HG03521 (cell line): ENCODE measurements at regions not wholly inside any gene's neighbourhood (a gene's known extent, or its start where the extent isn't known, plus 50 kb on each side); places are given as distances from the start of the nearest gene placed in this dataset.

ENCODE experiments used
- ATAC-seq: cut with Tn5 transposase; IDR thresholded peaks from one replicate; pipeline ENCODE4 v1.9.1; 2021; ENCODE audit warnings: mild to moderate bottlenecking, moderate library complexity; ENCODE audit not compliant: unreplicated experiment

DNA sequence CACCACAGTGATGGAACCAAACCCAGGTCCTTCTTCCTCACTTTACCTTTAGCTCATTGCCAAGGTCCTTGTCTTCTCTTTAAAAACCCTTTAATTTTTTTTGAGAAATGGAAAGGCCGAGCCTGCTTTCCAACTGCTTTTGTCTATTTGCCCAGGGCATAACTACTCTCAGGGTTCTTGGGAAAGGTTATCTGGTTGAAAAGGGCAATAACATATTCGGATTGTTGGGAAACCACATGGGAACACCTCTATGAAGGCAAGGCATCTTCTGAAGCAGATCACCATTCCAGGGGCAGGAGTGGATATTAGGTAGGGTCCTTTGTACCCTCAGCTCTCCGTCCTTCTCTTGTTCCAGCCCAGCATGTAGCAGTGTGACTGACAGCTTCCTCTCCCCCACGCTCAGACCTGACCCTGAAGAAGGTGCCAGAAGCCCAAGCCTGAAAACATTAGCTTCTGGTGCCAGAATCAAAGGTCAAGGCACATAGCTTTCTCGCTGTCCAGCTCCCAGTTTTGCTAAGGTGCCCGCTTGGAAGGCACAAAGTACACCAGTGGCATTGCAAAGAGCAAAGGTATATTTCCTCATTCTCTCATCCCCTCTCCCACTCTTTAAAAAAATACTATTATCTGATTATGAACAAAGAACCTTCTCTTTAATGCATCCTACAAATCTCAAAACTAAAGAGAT is 123.2 kb upstream of the LINC00305 start:
- no peak for ATAC-seq

DNA sequence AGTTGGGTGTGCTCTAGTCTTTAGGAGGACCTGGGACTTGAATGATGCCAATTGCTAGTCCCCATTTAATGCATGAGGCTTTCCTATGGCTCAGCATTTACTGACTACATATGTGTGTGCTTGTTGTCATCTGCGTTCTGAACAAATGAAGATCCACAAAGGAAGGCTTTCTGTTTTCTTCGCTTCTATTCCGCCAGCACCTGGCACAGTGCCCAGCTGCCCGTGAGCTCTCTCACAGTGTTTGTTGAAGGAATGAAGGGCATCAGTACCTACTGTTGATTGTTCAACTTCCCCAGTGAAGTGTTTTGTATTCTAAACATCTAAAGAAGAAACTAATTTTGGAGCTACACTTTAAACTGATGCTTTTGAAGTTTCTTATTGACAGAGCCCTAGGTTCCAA is 122.4 kb upstream of the LINC00305 start:
- ATAC-seq = no peak

DNA sequence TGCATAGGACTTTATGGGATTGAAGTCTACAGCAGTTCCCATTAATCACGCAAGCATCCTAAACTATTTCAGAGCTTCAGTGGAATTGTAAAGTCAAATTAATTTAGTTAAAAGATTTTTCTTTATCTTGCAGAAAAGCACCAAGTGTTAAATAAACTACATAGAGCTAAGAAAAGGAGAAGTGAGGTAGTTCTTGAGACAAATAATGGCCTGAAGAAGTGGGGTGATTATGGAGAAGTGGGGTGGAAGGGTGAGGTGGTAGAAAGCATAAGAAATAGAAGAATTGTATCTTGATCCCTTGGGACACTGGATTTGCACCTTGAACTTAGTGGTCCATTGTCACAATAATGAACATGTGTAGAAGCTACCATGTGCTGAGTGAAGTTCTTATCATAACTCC is 121.7 kb upstream of the LINC00305 start:
- no peak for ATAC-seq

DNA sequence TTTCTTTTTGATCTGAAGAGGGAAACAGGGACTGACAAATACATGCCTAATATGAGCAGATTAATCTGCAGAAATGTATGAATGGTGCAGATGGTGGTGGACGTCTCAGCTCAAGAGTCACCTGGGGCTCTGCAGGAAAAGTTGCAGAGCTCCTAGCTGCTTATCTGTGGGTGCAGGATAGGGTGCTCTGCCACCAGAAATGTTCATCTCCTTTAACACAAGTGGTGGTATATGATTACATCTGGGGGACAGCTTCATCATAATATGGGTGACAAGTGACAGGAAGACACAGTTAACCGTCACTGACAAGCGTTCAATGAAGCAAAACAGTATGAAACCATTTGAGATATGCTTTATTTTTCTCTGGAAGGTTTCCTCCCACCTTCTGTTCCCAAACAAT is 121.2 kb upstream of the LINC00305 start:
- no peak for ATAC-seq

DNA sequence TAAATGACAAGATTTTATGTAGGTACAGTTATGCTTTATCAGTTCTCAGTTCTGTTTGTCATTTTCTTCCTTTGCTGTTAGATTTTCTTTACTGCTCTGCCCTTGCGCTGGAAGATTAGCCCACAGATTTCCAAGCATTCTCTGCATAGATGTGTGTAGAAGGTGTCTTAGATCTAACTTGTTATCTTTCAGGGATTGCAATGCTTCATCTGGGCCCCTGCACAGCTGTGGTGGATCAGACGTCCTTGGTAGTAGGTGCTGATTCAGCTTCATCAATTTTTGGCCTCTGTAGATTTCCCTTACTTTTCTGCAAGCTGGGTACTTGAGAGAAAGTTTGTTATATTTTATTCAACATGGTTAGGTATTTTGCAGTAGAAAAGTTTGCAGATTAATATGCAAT is 115.3 kb upstream of the LINC00305 start:
- ATAC-seq = no peak

DNA sequence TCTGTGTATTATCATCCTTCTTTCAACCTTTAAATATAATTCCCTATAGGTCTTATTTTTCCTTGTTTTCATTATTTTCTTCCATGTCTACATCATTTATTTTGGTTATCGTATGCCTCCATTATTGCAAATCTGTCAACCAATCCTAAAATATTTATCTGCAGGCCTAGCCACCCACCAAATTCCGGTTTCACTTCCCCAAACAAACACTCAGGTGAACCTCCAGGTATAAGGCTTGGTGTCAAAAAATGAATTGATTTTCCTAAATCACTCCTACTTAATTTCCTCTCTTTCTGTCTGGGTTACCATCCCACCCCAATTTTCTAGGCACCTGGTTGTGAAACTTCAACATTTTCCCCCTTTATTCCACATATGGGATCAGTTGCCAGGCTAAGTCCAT is 111.9 kb upstream of the LINC00305 start:
- no peak for ATAC-seq

DNA sequence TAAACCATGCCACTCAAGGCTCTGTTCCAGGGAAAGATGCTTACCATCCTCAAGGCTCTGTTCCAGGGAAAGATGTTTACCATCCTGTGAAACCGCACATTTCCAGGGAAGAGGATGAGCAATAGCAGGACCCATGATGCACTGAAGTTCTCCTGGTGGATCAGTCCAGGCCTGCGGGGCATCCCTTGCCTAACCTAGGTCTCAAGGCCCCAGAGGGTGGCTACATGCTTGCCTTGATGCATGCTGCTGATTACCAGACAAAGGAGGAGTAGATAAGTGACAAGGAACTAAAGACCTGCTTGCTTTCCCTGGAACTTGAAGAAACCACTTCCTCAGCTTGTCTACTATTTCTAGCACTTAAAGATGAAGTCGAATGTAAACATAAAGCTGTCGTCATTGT is 111.0 kb upstream of the LINC00305 start:
- ATAC-seq = no peak

DNA sequence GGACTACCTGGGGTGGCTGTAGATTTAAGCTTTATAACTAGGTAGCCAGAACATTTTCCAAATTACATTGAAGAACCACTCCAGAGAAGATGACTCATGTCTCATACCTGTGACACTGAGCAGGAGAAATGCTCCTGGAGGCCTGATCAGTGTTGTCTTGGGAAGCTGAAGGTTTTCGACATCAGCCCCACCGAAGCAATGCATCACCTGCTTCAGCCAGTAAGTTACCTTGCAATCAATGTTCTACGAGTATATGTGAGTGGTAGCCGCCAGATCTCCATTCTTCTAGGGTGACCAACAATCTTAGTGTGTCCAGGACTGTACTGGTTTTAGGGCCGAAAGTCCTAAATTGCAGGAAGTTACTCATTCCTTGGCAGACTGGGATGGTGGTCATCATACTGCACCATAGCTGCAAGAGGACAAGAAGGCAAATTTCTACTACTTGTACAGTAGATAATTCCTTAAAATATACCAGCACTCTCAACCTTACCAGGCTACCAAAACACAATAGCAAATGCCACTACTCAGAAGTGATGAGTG is 109.3 kb upstream of the LINC00305 start:
- ATAC-seq = no peak

DNA sequence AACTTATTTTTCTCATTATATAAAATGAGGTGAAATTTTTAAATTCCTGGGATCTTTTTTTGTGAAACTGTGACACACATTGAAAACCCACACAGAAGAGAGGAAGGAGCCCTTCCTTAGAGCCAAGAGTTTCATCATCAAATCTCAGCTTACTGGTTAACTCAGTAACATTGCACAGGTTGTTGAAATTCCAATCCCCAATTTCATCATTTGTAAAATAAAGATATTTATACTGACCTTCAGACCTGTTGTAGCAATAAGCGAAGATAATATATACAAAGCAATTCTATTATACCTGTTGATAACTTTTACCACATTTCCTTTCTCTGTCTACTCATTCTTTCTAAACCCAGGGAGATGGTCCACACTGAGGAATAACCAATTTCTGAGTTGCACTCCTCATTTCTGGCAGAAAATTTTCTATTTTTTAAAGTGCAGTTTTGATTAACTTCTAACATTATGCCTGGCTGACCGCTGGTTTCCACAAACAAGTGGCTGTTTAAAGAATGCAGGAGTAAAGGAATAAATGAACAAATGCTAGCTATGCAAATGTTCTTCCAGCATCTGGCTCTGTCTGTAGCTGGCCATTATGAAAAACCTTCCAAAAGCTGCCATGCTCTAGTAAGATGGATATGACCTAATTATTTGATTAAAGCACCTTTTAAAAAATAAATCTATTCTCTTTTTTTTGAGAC is 105.7 kb upstream of the LINC00305 start:
- no peak for ATAC-seq

DNA sequence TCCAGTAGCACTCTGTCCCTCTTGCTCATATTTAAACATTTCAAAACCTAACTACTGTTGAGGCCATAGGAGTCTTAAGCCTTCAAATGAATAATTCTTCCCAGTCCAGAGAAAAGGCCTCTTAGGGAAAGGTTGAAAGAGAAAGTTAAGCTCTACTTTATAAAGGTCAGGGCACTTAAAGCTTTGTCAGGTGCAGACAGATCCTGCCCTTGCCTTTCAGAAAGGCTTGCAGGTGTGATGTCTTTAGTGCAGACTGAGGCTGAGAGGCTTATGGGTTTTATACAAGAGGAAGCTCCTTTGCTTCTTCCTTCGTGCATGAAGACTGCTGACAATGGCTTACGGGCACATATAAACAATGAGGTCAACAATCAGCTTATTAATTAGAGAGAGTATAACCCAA is 105.0 kb upstream of the LINC00305 start:
- ATAC-seq = no peak

DNA sequence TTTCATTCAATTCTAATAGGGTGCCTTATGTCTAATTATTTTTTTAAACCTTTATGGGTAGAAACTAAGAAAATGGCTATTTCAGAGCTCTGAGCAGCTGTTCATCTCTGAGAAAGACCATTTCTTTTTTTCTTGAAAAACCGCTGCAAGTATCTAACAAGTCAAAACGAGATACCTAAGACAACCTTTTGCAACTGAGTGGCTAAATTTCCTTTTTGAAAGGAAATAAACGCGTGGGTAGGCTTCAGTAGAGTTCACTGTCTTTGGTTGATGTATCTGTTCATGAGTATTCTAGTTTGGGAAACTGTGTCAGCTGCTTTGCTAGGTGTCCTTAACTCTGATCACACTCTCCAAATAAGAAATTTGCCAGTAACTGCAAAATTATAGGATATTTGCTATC is 104.3 kb upstream of the LINC00305 start:
- ATAC-seq = no peak

DNA sequence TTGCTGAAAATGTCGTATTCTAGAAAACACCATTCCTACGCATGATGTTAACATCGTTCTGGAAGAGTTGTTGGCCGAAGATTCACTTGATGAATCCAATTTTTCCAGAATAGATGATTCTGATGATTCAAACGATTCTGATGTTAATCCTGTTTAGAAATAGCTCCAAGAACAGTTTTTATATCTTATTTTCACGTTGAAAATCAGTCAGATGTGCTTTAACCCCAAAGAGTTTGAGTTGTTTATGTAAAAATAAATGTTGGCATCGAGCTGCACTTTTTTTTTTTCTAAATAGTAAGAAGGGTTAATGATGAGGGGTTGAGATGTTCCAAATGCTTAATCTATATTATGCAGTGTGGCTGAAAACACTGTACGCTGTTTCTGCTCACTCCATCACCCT is 99.9 kb upstream of the LINC00305 start:
- ATAC-seq = no peak

DNA sequence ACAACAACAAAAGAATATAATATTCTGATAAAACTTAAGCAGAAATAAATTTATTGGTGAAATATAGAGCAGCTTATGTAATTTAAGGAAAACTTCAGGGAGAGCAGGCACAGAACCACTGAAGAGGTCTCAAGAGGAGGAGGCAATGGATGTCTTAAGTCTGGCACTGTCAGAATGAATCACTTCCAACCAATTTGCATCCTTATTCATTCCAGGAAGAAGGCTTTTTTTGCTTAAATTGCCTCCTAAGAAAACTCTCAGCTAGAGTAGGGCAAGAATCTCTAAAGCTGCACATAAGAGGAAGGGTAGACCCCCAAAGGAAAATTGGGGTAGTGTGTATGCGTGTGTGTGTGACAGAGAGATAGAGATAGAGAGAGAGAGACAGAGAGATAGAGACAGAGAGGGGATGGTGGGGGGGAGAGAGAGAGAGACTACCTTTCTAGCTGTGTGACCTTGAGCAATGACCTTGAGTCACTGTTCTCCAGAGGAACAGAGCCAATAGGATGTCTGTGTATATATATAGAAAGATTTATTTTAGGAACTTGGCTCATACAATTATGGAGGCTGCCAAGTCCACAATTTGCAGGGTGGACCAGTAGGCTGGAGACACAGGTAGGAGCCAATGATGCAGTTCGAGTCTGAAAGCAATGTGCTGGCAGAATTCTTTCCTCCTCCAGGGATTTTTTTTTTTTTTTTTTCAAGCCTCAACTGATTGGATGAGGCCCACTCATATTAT is 96.4 kb upstream of the LINC00305 start:
- ATAC-seq = no peak

DNA sequence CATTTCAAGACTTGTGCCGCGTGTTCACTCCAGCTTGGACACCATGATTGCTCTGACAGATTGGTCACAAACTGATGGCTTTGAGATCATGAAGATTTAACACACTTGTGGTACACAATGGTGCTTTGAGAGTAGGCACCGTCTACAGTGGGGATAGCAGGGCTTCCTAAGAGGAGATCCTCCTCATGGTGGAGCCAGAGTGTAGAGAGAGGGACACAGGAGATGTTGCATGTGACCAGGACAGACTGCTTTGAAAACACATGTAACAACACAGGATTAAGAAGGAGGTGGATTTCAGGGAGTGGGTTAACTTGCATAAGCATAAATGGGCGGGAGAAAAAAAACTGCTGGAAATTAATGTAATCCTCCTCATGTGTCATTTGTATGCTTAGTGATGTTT is 95.7 kb upstream of the LINC00305 start:
- no peak for ATAC-seq

DNA sequence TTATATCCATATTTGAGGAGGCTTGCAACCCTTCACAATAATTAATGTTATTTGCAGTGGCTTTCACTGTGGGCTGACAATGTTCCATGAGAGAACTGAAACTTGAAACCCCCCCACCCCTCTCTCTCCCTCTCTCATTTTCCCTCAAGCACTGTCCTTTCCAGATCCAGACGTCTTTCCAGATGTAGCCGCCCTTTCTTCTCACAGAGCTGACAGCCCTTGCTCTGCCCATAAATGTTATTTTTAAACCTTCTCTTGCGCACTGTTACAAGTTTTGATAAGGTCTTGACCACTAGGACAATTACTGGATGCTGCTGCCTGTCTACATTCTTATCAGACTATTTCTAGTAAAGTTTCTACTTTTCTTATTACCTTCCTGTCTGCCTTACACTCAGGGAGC is 91.4 kb upstream of the LINC00305 start:
- ATAC-seq = no peak

DNA sequence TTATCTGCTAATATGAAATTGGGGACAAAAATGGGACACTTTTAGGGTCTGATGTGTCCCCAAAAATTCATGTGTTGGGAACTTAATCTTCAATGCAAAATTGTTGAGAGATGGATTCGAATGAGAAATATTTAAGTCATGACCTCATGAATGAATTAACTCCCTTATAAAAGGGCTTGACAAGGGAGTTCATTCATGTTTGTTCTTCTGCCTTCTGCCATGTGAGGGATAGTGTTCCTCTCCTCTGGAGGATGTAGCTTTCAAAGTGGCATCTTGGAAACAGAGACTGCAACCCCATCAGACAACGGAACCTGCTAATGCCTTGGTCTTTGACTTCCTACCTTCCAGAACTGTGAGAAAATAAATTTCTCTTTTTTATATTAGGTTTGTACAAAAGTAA is 89.2 kb upstream of the LINC00305 start:
- ATAC-seq = no peak

DNA sequence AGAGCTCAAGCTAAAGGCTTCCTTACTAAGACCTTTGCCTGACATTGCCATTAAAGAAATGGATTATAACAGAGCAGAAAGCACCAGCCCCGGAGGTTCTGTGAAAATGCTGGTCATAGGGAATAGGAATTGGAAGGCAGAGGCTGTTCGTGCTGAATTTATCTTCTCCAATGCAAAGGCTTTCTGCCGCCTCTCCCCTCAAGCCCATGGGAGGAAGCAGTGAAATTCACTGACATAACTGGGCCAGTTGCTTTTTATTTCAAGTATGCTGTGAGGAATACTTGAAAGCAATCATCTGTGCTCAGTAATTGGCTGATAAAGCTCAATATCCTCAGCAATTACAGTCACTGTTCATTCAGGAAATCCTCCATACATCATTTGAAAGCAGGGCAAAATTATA is 85.4 kb upstream of the LINC00305 start:
- ATAC-seq = no peak

DNA sequence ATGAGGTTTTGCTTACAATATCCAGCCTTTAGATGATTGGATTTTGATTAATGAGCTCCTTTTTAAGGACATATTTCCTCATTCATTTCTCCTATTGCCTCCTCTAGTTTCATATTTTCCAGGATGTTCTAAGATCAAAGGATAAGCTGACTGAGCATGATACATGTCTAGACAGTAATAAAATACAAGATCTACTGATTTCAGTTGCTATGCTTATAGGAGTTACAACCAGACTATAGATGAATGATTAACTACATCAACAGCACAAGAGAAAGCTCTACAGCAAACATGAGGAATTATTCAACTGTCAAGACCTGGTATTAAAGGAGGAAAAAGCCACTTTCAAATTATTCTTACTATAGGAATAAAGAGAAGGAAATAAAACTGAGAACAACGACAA is 85.0 kb upstream of the LINC00305 start:
- no peak for ATAC-seq

DNA sequence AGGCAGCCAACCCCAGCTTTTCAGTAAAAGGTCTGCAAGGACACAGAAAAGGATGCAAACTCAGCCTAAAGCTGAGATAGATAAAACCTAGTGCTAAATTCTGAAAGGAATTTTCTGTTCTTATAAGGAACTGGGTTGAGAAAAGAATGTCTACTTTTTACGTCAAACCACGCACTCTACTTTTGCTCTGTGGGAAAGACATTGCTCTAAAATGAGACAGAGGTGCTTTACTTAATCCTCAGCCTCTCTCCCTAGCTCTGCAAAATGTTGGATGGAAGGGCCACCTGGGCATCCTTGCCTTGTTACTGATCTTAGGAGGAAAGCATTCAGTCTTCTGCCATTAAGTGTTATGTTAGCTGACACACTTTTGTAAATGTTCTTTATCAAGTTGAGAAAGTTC is 72.1 kb upstream of the LINC00305 start:
- no peak for ATAC-seq

DNA sequence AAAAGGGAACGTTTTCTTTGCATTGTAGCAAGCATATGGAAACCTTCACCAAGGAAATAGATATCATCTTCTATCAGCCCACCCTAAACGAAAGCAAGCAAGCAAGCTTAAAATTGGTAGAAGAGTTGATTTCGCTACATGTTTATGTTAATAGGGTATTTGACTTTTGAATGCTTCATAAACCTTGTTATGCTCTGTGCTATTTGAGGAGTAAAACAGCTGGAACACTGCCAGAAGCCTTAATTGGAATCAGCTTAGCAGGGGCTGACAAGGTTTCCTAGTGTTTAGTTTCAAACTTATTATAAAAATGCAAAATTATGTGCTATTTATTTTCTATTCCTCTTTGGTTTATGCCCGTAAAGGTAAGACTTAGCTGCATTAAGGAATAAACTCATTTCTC is 70.6 kb upstream of the LINC00305 start:
- no peak for ATAC-seq

DNA sequence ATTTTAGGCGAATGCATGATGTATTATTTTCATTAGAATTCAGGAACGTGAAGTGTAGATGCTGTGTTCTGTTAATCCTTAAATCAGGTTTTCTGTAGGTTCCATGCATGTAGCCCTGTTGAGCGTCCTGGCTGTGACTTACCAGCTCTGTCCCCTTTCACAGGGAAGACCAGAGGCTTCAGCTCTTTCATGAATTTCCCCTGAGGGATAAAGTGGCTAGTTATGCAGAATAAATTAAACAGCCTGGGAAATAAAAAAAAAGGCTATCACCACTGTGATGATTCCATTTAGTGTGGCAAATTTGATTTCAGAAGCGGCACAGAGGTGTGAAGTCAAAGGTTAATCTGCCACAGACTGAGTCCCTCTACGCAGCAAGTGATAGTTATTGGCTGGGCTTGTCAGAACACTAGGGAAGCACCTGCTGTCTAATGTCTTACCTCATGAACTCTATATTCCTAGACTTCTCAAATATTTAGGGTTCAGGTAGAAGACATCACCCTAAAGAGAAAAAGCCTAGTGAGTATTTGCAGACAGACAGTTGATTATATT is 61.6 kb upstream of the LINC00305 start:
- no peak for ATAC-seq

DNA sequence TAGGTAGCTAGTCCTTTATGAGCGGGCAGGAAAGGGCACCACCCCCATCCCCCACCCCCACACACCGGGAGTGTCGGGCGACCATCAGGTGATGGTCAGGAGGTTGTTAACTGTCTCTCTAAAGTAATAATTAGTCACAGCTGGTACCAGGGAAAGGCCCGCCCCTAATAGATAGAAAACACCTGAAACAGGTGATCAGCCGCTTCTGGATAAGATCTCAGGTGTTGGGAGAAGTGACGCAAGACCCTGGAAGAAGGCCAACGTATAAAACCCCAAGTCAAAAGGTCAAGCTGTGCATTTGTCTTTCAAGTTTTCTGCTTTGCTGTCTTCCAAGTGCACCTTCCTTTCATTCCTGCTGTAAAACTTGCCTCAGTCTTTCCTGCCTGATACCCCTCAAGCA is 59.6 kb upstream of the LINC00305 start:
- ATAC-seq = no peak
